ENCODE measurements at regions not wholly inside any gene's neighbourhood (a gene's known extent, or its start where the extent isn't known, plus 50 kb on each side); places are given as distances from the start of the nearest gene placed in this dataset.

- DNase-seq: no peak
Observed at GRCh38 chr13:85742355-85742754, 56.9 kb downstream of the SLITRK6 start.

DNA sequence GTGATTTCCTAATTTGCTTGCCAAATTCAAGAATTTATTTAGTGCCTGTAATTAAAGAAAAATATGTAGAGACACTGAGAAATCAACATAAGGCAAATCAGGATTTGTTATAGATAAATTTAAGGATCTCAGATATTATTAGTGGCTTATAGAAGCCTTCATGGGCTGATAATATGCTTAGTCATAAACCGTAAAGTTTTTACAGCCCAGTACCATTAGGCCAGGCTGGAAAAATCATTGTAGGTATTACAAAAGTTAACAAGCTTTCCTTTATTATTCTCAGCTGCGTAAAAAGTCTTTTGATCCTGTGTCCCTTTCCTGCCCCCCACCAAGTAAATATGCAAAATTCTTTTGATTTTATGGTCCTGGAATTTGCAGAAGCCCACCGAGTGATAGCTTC, 58.2 kb downstream of the SLITRK6 start:
- DNase-seq: no peak

- DNase-seq: no peak
Observed at GRCh38 chr13:85738696-85739320, 60.4 kb downstream of the SLITRK6 start.

GRCh38 chr13:85737952-85738351, 61.3 kb downstream of the SLITRK6 start:
- no peak for DNase-seq

DNA sequence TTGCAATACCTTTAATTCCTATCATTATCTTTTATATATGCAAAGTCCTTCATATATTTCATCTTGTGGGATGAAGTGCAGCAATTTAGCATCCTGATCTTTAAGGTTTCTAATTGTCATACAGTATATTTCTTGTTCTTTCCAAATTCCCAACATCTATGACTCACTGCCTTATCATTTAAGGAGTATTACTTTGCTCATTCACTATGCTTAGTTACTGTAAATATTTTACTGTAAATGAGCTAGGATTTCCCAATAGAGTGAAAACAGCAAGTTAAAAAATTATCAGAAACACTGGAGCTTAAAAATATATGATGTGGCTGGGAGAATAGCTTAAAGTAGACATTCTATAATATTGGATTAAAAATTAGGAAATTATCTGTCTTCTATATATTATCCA, 69.9 kb downstream of the SLITRK6 start:
- no peak for DNase-seq

DNA sequence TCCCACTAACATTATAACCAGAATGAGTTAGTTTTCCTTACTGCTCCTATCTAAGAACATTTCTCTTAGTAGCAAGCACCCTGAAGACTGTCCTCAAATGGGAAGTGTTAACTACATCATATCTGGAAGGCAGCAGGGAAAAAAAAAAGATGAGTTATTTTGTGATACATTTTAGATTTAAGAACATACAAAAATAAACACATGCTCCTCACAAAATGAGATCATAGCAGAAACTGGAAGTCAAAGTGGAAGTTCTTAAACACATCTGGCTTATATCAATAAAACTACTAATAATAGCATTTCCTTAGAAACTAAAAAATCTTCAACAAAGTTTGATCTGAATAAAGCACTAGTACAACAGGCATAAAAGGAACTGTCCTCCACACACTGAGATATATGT, 70.4 kb downstream of the SLITRK6 start:
- DNase-seq: no peak

GRCh38 chr13:85725433-85725832, 73.8 kb downstream of the SLITRK6 start:
- DNase-seq: no peak

- DNase-seq: no peak
Observed at GRCh38 chr13:85724546-85725432, 74.4 kb downstream of the SLITRK6 start.

DNA sequence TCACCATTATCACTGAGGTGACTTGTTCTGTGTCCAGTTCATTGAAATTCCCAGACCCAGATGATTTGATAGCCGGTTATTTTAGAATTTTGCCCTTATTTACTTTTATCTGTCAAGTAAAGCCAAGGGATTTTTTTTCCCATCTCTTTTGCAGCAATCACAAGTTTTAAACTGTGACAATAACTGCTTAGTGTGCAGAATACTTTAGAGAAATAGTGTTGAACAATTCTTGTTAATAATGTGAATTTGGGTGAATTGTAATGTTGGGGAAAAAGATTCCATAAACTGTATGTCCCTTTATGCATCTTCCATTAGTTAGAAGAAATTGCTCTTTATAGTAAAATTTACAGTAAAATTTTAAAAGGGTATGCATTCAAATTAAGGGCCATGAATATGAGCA, 79.5 kb downstream of the SLITRK6 start:
- no peak for DNase-seq

DNA sequence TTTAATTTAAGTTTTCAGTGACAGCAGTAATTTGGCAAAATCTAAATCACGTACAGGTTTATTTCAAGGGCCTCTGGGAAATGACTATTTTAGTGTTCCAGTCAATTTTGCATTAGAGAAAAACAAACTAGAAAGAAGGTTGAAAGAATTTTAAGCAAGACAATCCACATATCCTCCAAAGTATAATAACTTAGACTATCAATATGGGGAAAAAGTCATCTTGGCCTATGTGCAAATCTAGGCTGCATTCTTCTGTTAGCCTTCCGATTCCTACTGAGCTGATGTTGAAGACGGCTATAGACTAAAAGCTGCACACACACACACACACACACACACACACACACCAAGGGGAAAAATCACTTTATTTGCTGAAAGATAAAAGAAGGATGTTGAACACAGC, 81.3 kb downstream of the SLITRK6 start:
- no peak for DNase-seq

- DNase-seq: no peak
Observed at GRCh38 chr13:85710545-85710944, 88.7 kb downstream of the SLITRK6 start.

DNA sequence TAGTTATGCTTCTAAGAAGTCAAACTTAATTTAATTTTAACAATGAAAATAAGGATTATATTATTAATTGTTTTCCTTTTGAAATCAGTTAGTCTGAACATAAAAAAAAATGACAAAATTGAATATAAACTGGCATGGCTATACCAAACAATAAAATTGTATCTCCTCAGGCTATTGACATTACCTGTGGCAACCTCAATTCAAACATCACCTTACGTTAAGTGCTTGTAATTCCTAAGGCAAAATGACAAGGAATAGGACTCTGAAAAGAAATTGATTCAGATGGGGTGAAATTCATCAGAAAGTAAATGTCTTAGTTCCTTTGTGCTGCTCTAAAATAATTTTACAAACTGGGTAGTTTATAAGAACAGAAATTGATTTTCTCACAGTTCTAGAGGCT, 89.5 kb downstream of the SLITRK6 start:
- DNase-seq: no peak

DNA sequence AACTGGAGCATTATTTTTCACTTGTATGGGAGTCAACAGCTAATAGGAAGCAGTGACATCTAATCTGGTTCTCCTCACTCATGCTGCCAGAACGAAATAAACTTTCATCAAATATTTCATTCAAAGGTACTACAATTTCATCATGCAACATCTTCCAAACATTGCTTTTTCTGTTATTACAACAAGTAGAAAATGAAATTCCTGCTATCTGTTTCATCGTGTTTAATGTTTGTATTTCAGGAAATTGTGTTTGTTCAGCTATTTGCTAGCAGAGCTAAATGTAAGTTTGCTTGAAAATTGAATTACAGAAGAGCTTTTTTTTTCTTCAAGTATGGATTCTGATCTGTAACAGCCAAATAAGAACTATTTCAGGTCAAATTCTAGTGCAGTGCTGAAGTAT, 90.1 kb downstream of the SLITRK6 start:
- no peak for DNase-seq

DNA sequence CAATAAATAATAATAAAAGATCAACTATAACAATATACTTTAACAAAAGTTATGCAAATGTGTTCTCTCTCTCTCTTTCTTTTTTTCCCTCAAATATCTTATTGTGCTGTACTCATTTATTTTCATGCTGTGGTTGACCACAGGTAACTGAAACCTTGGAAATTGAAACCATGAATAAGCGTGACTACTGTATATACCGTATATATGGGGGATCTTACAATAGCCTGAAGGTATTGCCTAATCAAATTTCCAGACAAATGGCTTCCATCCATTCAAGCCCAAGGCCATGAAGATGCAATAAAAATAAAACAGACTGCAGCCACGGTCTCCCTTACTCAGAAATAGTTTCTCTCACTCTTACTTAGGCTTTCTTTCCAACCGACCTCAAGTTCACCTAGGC, 98.3 kb downstream of the SLITRK6 start:
- no peak for DNase-seq

DNA sequence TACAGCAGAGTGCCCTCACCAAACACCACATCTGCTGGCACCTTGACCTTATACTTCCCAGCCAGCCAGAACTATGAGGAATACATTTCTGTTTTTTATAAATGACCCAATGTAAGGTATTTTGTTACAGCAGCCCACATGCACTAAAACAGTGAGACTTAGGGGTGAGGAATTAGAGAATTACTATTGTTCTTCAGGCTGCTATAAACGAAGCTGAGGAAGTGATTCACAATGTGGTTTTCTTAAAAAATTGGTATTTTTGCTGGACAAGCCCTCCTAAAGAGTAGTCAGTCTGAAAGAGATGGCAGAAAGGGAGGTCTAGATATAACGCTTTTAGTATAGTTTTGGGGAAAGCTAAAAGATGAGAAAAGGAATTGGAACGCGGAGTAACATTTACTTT, 101.0 kb downstream of the SLITRK6 start:
- no peak for DNase-seq

DNA sequence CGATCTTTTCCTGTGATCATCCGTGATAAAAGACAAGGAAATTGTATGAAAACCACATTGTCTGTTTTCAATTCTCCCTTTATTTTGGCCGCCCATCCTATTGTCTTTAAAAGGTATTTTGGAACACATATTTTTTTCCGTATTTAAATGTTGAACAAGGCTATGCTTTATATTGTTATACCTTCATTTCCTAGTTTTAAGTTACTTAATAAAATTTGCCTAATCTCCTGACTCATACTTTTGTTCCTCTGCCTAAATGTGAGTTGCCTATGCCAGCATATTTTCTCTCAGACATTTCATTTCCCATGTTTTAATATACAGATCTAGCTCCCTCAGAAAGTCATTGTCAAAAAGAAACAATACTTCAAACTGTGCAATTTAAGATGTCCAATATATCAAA, 104.2 kb downstream of the SLITRK6 start:
- no peak for DNase-seq

DNA sequence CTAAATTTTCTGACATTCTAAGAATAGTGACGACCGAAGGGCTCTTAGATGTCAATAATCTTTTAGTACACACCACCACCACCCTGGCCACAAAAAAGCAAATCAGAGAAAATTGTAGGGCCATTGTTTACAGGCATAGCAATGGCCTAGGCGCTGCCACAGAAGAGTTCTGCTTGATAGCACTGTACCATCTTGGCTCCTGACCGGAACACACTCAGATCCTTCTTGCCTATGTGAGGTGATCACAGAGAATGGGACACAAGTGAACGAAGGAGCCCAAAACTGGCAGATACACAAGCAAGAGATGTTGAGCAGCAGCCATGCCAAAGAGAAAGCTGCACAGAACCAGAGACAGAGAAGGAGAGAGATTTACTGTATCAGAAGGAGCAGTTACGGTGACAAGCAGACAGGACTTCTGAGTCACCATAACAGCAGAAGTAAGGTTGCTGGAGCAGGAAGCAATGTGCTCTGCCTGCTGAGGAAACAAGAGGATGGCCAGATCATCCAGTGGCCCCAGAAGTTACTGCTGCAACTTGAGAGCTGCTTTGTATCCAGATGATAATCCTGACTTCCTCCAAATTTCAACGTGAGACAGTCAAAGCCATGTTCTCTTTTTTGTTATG, 105.2 kb downstream of the SLITRK6 start:
- DNase-seq: no peak

- DNase-seq: no peak
Observed at GRCh38 chr13:85690368-85690767, 108.9 kb downstream of the SLITRK6 start.

DNA sequence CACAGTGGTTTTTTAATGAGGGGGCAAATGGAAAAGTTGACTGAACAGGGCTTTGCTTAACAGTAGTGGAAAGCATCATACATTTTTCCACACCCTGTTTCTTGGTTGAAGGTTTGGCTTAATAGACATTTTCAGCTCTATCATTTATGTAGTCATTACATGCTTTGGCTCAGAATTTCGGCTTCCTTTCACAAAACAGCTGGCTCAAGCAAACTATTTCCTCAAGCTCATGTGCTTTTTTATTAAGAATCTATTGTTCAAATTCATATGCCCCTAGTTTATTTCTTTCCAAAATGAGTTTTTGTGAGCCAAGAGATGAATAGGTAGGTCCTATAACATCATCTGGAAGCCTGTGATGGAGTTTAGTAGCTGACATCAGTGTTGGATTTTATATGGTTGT, 113.8 kb downstream of the SLITRK6 start:
- DNase-seq: no peak

DNA sequence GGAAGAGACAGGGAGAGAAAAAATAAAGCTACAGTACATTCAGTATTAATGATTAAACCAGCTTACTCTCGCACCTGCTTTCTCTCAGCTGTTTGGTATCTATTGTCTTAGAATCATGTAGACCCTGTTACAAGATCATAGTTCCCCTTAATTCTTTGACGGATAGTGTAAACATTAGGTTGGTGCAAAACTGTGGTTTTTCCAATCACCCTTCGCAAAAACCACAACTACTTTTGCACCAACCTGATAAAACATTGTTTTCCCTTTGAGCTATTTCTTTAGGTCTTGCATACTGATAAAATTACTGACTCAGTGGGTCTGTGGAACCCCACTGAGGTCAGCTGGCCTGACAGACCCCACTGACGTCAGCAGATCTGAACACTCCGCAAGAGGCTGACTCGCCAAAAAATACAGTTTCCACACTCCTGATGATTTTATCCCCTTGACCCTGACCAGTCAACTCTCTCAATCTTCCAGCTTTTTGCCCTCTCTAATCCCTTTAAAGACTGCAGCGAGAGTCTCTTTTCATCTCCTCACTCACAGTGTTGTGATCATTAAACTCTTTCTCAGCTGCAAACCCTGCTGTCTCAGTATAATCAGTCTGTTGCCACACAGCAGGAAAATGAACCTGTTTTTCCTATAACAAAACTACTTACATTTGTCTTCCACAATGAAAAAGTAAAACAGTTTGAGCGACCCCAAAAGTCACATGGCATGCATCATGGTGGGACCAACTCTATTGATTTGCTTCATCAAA, 123.9 kb downstream of the SLITRK6 start:
- no peak for DNase-seq

DNA sequence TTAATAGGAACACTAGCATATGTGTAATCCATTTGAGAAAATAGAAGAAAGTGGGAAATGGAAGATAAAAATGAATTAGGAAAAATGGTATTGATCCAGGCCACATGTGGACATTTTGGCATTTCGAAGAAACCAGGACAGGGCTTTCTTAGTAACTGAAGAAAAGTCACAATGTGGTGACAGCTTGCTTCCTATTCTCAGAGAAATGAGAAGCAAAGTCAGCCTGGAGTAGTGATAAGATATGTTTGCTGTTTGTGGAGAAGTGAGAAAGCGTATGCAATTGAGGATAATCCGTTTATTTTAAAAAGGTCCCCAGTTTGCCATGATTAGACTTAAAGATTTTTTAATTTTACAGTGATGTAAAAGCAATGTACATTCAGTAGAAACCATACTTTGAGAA, 127.9 kb downstream of the SLITRK6 start:
- no peak for DNase-seq

GRCh38 chr13:85666356-85666755, 132.9 kb downstream of the SLITRK6 start:
- no peak for DNase-seq

DNA sequence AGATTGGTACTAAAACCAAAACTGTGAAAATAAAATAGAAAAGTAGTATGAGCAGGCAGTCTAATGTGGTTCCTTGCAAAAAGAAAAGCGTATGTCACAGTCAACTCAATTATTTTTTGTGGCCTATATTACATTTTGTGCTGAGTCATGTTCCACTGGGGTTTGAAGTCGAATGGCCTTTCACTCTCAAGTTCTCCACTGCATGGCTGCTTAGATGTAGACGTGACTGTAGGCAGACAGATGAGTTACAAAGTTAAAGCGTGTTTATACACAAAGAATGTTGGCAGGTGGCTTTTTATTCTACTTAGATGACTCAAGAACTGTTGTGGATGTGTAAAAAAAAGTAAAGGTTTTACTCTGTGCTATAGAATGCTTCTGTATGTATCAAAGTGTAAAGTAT, 133.9 kb downstream of the SLITRK6 start:
- DNase-seq: no peak

Measured in CD4-positive, alpha-beta T cell treated with Interferon alpha-2 for 1 hour (primary cell).